ENCODE measurements at regions not wholly inside any gene's neighbourhood (a gene's known extent, or its start where the extent isn't known, plus 50 kb on each side); places are given as distances from the start of the nearest gene placed in this dataset.
A peak's percentile ranks its signal among the peaks of the same experiment; 100 is the strongest.

DNA sequence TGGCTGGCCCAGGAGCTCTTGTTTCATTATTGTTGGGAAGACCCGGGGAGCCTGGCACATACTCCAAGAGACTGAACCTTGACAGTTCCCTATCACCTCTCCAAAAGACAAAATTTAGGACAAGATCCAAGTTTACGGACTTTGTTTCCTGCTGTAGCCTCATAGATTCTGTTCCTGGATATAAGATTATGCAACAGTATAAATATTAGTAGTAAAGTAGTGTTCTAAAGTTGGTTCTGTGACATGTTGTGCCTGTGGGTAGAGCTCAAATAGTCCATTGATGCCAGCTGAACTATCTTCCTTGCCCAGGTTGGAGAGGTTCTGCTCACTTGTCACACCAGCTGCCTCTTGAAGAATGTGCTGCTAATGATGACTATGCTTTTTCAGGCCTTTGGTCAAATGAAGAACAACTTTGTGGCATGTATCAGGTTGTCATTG lies 430.2 kb downstream of the DMAC1 start:
- TF ChIP-seq CTCF (IDR thresholded peaks at IDR 0.05; ENCODE audit: insufficient read depth, low read depth, low read length) = no peak
- no peak for DNase-seq (ENCODE audit: low read depth)
- no peak overlapping the region for H3K4me3 ChIP-seq (ENCODE audit: low read depth, low read length)

- DNase-seq (ENCODE audit: low read depth) = peak; percentile 97
- TF ChIP-seq CTCF (IDR thresholded peaks at IDR 0.05; ENCODE audit: insufficient read depth, low read depth, low read length) = no peak
- no peak overlapping the region for H3K4me3 ChIP-seq (ENCODE audit: low read depth, low read length)
These were observed 430.9 kb downstream of the DMAC1 start for GRCh38 chr9:7368410-7369292.

DNA sequence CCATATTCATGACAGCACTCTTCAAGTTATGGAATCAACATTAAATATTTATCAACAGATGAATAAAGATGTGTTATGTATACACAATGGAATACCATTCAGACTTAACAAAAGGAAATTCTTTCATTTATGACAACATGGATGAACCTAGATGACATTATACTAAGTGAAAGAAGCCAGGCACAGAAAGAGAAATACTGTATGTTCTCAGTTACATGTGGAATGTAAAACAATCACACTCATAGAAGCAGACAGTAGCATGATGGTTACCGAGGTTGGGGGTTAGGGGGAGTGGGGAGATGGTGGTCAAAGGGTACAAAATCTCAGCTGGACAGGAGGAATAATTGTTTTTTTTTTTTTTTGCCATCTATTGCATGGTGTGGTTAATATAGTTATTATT lies 431.9 kb downstream of the DMAC1 start:
- DNase-seq (ENCODE audit: low read depth) = peak; percentile 30
- no peak overlapping the region for H3K4me3 ChIP-seq (ENCODE audit: low read depth, low read length)
- no peak for TF ChIP-seq CTCF (IDR thresholded peaks at IDR 0.05; ENCODE audit: insufficient read depth, low read depth, low read length)

GRCh38 chr9:7366121-7366520 lies 433.5 kb downstream of the DMAC1 start:
- DNase-seq (ENCODE audit: low read depth) = peak; percentile 22
- no peak for TF ChIP-seq CTCF (IDR thresholded peaks at IDR 0.05; ENCODE audit: insufficient read depth, low read depth, low read length)

DNA sequence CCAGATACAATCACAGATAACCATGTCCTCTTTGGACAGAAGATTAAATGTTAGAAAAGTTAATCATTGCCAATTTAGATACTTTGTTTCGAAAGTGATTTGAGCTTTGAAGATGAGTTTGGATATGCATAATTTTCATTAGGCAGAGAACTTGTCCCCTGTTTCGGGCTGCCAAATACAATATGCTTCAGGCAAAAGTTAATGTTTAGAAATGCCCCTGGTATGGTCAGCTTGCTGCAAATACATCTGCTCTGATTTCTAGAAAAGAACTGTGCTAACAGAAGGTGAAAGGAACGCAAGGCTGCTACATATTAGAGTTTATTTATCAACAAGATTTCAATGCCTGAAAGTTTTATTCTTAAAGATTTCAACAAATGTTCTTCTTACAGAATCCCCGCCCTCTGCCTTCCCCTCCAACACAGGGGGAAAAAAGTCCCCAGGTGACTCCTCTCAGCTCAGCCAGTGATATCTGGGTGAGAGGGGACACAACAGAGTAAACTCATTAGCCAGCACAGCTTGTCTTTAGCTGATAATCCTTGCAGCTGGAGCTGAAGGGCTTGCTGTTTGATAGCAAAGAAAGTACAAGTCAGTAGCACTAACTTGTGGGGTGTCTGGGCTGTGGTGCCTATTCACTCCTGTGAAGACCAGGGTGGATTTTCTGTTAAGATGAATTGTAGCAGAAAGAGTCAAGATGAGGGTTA lies 435.7 kb downstream of the DMAC1 start:
- no peak for TF ChIP-seq CTCF (IDR thresholded peaks at IDR 0.05; ENCODE audit: insufficient read depth, low read depth, low read length)

More at GRCh38 chr9:7366121-7366520, 433.5 kb downstream of the DMAC1 start:
- no peak overlapping the region for H3K4me3 ChIP-seq (ENCODE audit: low read depth, low read length)

DNA sequence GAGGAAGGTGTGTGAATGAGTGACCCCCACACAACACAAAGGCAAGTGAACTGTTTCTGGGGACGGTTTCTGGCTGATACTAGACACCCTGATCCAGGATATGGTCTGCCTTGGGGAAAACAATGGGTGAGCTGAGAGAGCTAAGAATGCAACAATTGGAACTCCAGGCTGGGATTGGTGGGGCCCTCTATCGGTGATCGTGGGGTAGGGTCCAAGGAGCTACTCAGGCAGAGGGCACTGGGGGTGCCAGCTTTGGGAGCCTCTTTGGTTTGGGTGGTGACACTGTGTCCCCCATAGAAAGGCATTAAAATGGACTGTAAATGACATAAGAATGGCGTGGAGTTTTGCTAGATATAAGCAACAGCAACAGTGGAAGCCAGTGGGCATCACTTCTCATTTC lies 439.1 kb downstream of the DMAC1 start:
- H3K4me3 ChIP-seq (ENCODE audit: low read depth, low read length) = no peak overlapping the region
- no peak for DNase-seq (ENCODE audit: low read depth)
- TF ChIP-seq CTCF (IDR thresholded peaks at IDR 0.05; ENCODE audit: insufficient read depth, low read depth, low read length) = peak; percentile 12

More for the DNA sequence above, 435.7 kb downstream of the DMAC1 start:
- H3K4me3 ChIP-seq (ENCODE audit: low read depth, low read length) = no peak overlapping the region
- DNase-seq (ENCODE audit: low read depth) = peak; percentile 46
